Amygdala (tissue), 56 donors: ENCODE measurements at regions not wholly inside any gene's neighbourhood (a gene's known extent, or its start where the extent isn't known, plus 50 kb on each side); places are given as distances from the start of the nearest gene placed in this dataset.

ENCODE experiments used
- DNase-seq, 56 donors: peaks; one replicate each; lab custom pipeline; 2025; lab: John Stamatoyannopoulos, UW

- DNase-seq, result no peak
These were observed 73.5 kb upstream of the CDH4 start for GRCh38 chr20:61178551-61179071.

DNA sequence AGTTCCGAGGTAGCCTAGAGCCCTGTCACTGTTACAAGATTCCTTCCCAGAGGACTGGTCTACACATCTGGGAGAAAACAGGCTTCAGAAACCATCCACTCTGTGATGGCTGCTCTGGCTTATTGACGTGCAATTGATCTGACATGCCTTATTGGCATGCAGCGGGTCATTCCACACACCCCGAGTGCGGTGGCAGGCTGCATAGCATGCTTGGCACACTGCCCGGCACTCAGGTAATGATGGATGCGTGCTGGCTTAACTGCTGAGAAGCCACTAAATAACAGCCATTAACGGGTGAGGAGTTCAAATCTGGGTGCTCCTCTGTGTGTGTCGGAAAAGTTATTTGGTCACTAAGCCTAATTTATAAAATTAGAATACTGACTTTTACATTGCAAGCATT is 67.9 kb upstream of the CDH4 start:
- no peak for DNase-seq

- DNase-seq, result no peak
These were observed 66.9 kb upstream of the CDH4 start for GRCh38 chr20:61185181-61185580.

GRCh38 chr20:61185841-61186601 is 66.0 kb upstream of the CDH4 start:
- DNase-seq, result no peak

DNA sequence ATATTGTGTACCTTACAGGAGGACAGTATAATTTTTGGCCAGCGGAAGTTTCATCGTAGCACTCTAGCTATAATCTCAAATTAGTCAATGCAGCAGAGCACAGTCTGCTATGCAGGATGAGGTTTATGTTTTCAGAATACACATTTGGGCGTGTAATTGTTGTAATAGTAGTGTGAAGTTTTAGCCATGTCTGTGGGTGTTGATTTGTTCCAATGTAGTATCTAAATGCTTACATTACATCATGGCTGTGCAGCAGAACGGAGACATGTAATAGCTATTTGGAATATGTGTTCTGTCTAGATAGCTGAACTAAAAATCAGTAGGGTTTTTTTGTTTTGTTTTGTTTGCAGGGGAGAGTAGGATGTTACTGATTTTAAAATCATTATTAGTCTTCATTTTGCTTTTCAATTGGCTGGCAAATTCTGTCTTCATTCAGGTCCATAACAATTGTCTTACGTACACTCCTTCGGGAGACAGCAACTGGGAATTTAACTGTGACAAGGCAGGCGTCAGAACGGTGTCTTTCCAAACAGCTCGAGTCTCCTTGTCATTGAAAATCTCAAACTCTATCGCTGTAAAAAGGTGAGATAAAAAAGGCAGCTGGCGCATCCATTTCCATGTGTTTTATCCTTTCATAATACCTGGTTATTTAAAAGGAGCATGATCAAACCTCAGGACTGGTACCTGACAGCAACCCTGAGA is 65.1 kb upstream of the CDH4 start:
- DNase-seq, result no peak

DNA sequence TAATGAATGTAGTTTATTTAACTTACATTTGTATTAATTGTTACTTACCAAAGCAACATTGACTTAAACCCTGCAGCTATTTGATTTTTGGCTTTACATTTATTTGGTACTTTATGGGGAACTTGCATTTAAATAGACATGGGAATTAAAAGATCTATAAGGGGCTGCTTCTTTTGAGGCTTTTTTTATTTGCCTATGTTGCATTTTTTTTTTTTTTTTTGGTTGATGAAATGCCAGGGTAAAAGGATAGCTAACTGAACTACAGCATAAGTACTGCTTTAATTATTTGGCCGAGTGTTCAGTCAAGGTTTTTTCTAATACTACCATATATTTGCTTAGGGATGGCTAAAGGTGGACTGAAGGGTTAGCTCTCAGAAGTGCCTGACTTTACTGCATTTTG is 62.5 kb upstream of the CDH4 start:
- DNase-seq, result no peak

GRCh38 chr20:61191096-61191495 is 61.0 kb upstream of the CDH4 start:
- DNase-seq, result no peak

GRCh38 chr20:61192337-61192950 is 59.6 kb upstream of the CDH4 start:
- no peak for DNase-seq

GRCh38 chr20:61193164-61193563 is 58.9 kb upstream of the CDH4 start:
- no peak for DNase-seq
